ENCODE measurements at regions not wholly inside any gene's neighbourhood (a gene's known extent, or its start where the extent isn't known, plus 50 kb on each side); places are given as distances from the start of the nearest gene placed in this dataset.

- TF ChIP-seq CTCF (IDR thresholded peaks at IDR 0.05): no peak
- no peak for TF ChIP-seq POLR2A (IDR thresholded peaks at IDR 0.05)
Observed at GRCh38 chr4:81826335-81826734, 354.6 kb upstream of the RASGEF1B start.
